Sciatic nerve (tissue), 2 donors: ENCODE measurements at regions not wholly inside any gene's neighbourhood (a gene's known extent, or its start where the extent isn't known, plus 50 kb on each side); places are given as distances from the start of the nearest gene placed in this dataset.

ENCODE experiments used
- ATAC-seq: fragments of 200-7000 bp; cut with Tn5 transposase; one replicate; pipeline ENCODE4 v1.9.1; 2020; ENCODE audit warnings: mild to moderate bottlenecking, moderate library complexity
- DNase-seq: peaks from one replicate; pipeline ENCODE4 v3.0.0-alpha.2; 2020; ENCODE audit warnings: low spot score
- intact Hi-C: fragments of 100-400 bp; cut with DNase I; formaldehyde crosslinking; loops from one replicate; pipeline ENCODE4 v1.14.2; 2022
- donor health status: DM: no; HTN: no; CAD: no.
- donor health status: DM: no; HTN: no; CAD: no.

DNA sequence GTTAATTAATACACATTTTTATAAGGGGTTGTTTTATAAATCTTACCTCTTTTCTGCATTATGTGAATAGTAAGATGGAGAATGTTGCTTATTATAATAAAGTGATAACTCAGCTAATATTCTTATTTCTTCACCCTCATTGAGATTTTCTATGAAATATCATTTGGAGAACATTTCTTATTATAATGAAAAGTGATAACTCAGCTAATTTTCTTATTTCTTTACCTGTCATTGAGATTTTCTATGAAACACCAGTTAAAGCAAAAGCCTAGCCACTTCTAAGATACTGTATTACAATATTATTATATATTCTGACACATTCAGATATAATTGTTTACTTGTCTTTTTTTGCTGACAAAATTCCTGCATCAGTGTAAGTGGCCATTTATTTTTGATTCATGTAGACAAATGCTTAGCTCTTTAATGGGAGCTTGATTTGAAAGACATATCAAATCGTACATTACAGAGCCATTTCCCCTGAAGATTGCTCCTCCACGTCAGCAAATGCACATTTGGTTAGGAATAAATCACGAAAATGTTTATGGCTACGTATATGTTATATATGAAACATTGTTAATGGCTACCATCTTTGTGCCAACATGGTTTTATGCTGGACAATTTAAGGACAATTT lies 427.5 kb downstream of the CHL1 start:
- no peak for ATAC-seq
- intact Hi-C loops = no loop called here
- no peak for DNase-seq

DNA sequence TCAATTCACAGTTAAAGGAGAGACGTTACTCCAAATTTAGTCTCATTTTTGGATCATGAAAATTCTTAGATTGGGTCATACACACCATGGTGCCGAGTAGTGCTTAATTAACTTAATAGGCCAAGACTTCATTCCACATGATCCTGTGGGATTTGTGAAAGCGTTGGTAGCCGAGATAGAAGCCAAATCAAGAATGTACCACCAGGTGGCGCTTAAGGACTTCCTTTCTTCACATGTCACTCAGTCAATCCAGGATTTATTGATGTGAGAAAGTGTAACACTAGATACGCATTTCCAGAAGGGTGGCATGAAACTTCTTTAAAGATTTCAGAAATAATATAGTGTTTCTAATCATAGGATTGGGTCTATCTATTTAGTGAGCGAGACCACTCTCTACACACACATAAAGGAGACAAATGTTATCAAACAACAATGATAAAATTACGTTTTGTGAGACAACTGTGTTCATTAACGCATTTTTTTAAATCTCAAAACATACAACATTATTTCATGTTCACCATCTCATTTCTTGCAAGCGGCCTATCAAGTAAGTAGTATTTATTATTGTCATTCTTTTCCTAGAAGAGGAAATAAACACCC lies 436.1 kb downstream of the CHL1 start:
- no peak for ATAC-seq
- intact Hi-C loops = no loop called here
- peak; percentile 53 for DNase-seq

DNA sequence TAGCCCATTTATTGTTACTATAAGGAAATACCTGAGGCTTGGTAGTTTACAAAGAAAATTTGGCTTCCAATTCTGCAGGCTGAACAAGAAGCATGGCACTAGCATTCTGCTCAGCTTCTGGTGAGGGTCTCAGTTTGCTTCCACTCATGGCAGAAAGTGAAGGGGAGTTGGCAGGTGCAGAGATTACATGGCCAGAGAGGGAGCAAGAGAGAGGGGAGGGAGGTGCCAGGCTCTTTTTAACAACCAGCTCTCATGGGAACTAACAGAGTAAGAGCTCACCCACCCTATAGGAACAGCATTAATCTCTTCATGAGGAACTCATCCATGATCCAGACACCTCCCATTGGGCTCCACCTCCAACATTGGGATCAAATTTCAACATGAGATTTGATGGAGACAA lies 437.9 kb downstream of the CHL1 start:
- DNase-seq (no peak), ATAC-seq (no peak)
- intact Hi-C loops = no loop called here

DNA sequence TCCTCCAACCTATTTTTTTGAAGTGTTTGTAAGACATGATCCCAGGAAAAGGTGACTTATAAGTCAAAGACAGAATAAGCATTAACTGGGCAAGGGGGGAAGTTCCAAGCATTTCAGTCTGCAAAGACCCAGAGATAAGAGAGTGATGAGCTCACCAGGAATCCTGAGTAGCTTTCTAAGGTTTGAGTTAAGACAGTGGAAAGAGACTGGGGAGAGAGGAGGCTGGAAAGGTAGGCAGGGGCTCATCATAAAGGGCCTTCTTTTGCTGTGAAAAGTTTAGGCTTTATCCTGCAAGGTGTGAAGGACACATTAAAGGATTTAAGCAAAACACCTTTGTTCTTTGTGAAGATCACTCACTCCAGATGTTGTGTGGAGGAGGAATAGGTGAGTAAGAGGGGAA lies 438.8 kb downstream of the CHL1 start:
- DNase-seq (no peak), ATAC-seq (no peak)
- intact Hi-C loops = no loop called here

DNA sequence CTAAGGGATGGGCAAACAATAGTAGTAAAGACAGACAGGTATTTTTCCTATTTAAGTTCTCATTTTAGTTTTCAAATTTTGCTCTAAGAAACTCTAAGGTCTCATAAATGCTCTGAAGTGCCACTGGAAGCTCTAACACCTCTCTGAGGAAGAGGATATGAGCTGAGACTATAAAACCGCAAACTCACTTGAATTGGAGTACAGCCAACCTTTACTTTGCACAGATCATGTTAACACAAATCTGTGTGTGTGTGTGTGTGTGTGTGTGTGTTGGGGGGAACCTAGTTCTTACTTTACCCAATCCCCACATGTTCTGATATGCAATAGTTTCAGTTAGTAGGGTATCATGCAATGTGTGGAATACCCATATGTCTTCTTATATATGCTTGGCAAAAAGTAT lies 446.8 kb downstream of the CHL1 start:
- DNase-seq (no peak), ATAC-seq (no peak)
- intact Hi-C loops = no loop called here

DNA sequence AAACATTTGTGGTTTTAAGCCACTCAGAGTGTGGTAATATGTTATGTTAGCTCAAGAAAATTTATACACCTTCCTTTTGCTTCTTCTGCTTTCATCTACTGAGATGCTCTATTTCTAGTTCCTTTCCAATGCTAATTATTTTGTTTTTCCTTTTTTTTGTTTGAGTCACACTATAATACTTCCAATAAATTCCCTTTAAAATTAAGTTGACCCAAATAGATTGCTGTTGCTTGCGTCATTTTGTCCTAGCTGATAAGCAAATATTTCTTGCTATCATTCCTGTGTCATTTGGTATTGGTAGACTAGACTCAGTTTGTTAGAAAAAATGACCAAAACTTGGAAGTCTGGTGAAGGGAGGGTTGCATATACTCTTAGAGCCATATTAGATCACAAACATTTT lies 437.0 kb upstream of the CNTN6 start:
- ATAC-seq (no peak), DNase-seq (no peak)
- intact Hi-C loops = no loop called here

DNA sequence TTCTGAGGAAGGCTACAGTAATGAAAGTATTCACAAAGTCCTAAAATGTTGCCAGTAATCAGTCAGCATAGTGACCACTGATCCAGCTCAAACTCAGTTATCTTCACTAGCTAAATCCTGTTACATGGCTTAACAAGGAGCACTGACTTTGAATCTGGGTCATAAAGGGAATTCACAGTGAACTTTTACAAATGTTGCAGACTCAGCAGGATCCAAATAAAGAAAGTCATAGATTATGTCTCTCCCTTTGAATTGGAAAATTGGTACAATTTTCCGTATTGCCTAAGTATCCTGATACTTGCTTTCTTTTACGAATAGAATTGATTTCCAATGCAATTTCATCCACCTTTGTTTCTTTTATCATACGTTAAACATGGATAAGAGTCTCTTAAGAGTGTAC lies 431.5 kb upstream of the CNTN6 start:
- intact Hi-C loops = no loop called here
- ATAC-seq (no peak), DNase-seq (no peak)

DNA sequence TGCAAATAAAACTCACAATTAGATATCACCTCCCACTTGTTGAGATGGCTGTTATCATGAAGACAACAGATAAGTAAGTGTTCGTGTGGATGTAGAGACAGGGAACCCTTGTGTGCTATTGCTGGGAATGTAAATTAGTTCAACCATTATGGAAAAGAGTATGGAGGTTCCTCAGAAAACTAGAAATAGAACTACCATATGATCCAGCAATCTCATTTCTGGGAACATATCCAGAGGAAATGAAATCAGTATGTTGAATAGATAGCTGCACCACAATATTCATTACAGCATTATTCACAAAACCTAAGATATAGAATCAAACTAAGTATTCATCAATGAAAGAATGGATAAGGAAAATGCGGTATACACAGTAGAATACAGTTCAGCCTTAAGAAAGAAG lies 418.7 kb upstream of the CNTN6 start:
- ATAC-seq (no peak), DNase-seq (no peak)
- intact Hi-C loops = no loop called here

DNA sequence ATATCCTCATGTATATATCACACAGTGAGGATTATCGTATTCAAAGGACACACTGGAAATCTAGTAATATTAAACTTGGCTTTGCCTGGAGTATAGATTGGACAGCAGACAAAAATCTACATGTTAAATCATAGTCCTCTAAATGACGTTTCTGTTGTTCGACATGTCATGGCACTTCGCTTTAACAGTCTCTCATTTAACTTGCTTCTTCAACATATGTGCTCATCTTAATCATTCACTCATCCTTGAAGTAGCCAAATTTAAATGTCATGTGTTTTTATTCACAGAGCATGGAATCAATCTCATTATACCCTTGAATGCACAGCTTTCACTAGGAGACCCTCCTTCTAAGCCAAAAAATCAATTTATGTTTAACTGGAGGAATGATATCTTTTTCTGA lies 417.0 kb upstream of the CNTN6 start:
- intact Hi-C loops = no loop called here
- DNase-seq = no peak
- ATAC-seq = no peak

DNA sequence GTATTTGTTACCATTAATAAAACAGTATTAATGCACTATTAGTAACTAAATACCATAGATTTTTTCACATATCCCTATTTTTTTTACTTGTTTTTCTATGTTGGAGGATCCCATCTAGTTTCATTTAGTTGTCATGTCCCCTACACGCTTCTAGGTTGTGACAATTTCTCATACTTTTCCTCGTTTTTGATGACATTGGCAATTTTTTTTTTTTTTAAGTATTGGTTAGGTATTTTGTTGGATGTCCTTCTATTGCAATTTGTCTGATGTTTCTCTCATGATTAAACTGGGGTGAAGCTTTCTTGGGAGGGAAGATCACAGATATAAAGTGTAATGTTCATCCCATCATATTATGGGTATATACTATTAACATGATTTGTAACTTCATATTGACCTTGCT lies 409.1 kb upstream of the CNTN6 start:
- intact Hi-C loops = no loop called here
- DNase-seq (no peak), ATAC-seq (no peak)

DNA sequence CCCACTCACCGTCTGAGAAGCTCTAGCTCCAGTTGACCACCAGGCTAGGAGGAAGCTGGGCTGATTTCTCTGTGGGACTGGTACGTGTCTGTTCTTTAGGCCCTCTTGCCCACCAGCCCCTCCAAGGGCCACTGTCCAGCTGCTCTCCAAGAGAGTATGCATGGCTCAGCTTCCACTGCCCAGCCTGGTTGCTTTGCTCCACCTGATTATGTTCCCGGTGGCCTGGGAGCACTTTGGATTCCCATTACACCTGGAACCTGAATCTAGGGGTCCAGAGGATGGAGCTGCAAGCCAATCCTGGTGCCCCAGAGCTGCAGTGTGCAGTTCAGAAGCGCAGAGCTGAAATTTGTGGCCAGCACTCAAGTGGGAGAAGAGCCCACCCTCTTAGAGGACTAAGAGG lies 402.1 kb upstream of the CNTN6 start:
- ATAC-seq = no peak
- intact Hi-C loops = no loop called here
- no peak for DNase-seq

DNA sequence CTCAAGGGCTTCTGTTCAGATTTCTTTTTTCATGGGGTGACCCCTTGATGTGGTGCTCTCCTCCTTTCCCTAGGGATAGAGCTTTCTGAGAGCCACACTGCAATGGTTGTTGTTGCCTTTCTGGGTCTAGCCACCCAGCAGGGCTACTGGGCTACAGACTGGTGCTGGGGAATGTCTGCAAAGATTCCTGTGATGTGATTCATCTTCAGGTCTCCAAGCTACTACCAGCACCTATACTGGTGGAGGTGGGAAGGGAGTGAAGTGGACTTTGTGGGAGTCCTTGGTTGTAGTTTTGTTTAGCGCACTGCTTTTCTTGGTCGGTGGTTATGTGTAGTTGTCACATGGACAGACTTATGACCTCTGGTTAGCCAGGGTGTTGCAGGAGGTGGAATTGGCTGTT lies 392.3 kb upstream of the CNTN6 start:
- intact Hi-C loops = no loop called here
- DNase-seq = no peak

DNA sequence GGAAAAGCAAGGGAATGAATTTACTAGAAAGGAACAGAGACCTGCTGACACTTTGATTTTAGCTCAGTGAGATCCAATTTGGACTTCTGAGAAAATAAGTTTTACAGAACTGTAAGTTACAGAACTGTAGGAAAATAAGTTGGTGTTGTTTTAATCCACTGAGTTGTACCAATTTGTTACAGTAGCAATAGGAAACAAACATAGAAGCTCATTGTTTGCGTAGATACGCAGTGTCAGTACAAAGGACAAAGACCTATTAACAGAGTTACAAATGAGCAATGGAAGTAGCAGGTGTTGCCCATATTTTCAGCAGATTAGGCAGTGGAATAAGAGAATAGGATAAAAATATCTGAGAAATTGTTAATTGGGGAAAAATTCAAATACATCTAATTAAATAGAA lies 385.8 kb upstream of the CNTN6 start:
- intact Hi-C loops = no loop called here
- DNase-seq (no peak), ATAC-seq (no peak)

More for the DNA sequence above, 392.3 kb upstream of the CNTN6 start:
- ATAC-seq = no peak

DNA sequence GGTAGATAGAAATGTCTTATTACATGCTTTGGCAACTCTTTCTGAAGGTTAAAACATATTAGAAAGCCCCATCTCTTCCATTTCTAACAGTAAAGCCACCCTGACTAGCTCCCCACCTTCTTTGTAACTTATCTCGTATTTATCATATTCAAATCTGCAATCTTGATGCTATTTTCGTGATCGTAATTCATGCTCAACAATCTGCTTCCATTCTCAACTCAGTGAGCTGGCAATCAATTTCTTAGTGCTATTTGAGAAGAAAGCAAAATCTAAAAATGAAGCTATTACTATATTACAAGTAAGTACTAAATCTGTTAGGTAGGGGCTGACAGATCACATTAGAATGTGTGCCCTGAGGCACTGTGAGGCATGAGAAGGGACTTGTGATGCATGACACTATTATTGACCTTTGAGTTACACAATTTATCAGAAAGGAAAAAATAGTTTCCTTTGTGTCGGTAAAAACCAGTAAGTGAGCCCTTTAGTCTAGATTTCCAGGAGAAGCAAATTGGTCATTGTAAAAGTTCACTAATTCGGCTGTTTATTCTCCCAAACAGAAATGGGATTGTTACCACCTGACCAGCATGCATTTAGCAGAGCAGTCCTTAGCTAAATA lies 379.7 kb upstream of the CNTN6 start:
- ATAC-seq = no peak
- intact Hi-C loops = no loop called here

DNA sequence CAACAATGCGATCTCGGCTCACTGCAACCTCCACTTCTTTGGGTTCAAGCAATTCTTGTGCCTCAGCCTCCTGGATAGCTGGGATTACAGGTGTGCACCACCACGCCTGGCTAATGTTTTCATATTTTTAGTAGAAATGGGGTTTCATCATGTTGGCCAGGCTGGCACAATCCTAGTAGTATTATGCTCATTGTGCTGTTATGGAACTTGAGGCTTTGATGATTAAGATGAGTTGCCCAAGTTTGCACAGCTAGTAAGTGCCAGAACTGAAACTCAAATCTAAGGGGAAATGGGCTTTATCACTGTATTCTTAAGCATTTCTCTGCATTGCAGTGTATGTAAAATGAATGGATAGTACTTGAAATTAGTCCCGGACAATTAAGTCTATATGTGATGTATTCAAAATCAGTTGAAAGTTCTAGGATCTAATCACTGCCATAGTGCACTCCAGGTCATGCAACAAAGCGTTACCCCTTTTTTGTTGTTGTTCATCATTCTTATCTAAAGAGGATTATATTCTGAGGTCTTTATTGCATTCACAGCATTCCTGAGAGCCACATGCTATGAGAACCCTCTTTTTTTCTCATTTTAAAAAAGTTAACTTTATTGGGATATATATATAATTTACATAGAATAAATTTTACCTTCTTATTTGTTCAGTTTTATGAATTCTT lies 378.7 kb upstream of the CNTN6 start:
- intact Hi-C loops = no loop called here
- DNase-seq = no peak
- ATAC-seq = no peak

More for the DNA sequence above, 379.7 kb upstream of the CNTN6 start:
- DNase-seq = no peak

DNA sequence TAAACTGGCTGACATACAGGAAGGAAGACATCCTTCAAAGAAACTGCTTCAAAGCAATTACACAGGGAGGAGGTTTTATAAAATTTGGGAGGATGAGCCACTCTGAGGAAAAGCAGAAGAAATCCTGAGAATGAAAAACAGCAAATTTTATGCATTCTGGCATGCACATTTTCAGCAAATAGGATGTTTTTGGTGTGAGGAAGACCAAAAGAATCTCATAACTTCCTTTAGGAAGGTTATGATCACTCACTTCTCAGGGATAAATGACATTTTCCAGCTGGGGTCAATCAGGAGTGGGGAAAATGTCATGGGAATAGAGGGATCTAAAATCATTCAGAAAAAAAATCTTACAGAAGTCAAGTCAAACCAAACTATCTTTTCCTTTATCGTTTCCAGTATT lies 371.7 kb upstream of the CNTN6 start:
- intact Hi-C loops = no loop called here
- ATAC-seq = no peak
- no peak for DNase-seq

DNA sequence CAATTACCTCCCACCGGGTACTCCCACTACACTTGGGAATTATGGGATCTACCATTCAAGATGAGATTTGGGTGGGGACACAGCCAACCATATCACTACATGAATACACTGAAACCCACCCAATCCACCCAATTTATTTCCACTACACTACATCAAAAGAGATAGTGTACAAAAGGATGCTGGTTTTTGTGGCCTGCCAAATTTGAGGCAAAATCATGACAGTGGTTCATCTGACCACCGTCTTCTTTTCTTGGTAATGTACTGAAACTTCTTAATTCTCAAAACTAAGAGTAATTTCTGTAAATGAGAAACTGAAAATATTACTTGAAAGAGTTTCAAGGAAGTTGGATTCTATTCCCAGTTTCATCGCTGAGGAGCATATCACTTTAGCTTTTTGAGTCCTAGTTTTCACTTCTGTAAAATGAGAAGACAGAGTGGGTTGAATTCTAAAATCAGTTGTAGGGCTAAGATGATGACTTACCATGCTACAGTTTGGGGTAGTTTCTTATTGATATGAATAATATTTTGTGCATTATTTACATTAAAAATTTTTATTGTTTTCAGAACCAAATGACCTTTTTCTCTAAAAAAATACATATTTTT lies 360.4 kb upstream of the CNTN6 start:
- no peak for ATAC-seq
- DNase-seq = no peak
- intact Hi-C loops = no loop called here

DNA sequence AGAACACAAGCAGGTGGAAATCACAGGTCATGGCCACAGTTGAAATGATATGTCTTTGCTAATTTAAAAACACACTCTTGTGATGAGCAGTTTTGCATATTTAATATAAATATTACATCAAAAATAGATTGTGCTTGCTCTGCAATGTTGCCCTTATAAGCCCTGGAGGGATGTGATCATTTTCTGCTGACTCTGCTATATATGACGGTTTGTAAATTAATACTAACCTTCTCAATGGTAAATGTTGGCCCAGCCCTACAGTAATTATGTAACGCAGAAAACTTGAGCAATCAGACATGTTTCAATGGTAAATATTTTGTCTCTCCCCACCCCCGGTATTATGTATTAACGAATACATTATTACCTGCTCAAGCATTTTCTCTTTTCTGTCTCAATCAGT lies 359.5 kb upstream of the CNTN6 start:
- ATAC-seq (no peak), DNase-seq (no peak)
- intact Hi-C loops = no loop called here

DNA sequence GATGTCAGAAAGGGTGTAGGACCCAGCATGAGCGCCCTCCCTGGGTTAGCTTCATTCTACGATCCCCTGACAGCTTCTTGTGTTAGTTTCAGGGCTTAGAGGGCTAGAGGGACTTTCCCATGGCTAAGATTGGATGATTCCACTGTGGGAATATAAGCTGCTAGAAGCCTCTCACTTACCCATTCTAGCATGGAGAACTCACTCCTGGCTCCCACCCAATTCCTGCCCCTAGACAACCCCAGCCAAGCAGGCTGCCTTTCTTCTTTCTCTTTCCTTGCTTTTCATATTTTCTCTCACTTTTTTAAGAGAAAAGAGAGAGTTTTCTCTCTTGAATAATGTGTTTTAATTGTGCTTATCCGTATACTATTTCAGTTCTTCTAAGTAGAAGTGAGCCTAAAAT lies 335.1 kb upstream of the CNTN6 start:
- ATAC-seq (no peak), DNase-seq (no peak)
- intact Hi-C loops = no loop called here

DNA sequence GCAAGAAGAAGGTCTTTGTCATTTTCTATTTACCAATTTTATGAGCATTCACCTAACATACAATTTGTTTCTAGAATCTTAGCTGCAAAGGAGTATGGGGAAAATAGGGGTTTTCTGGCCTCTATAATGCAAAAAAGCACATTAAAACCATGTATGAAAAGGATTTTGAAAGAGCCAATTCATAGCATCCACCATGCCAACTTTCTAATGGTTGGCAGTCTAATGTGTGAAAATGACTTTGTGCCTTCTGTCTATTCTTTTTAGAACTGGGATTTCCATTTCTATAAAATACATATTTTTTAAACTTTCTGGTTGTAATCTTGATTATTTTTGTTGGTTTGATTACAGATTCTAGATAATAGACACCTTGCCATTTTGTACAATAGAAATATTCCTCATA lies 333.7 kb upstream of the CNTN6 start:
- intact Hi-C loops = no loop called here
- no peak for DNase-seq
- no peak for ATAC-seq
